CD4-positive, alpha-beta T cell (primary cell): ENCODE measurements at regions not wholly inside any gene's neighbourhood (a gene's known extent, or its start where the extent isn't known, plus 50 kb on each side); places are given as distances from the start of the nearest gene placed in this dataset.

ENCODE experiments used
- ATAC-seq: fragments of 200-7000 bp; cut with Tn5 transposase; one replicate; pipeline ENCODE4 v1.10.0; 2022; ENCODE audit warnings: mild to moderate bottlenecking; ENCODE audit not compliant: poor library complexity
- CTCF ChIA-PET: fragments of 350-600 bp; sonication (Branson Sonifier 250); formaldehyde crosslinking; loops from one replicate; lab custom pipeline; 2021; ENCODE audit warnings: antibody characterized with exemption, inconsistent platforms; lab: Charles Lee
- POLR2A ChIA-PET: fragments of 350-600 bp; sonication (Branson Sonifier 250); formaldehyde crosslinking; loops from one replicate; lab custom pipeline; 2021; ENCODE audit warnings: antibody characterized with exemption, inconsistent platforms; lab: Charles Lee
- DNase-seq, 14 experiments: peaks; one replicate each; pipeline ENCODE4 v3.0.0-alpha.2; 2013 to 2020; ENCODE audit warnings: mixed read lengths in 2 of 14
- H3K27ac ChIP-seq, 2 donors: one replicate each; pipeline versions ENCODE4 v1.5.1 to v1.7.0; 2013; ENCODE audit warnings: low read length in 2 of 2, low read depth in 1 of 2, mild to moderate bottlenecking in 1 of 2
- H3K27me3 ChIP-seq, 2 experiments: 1 replicate in 1 of 2; 2 replicates in 1 of 2; pipeline versions ENCODE4 v1.6.1 to v1.7.0; 2013; ENCODE audit warnings: low read length in 2 of 2, control low read depth in 1 of 2, mild to moderate bottlenecking in 1 of 2, moderate library complexity in 1 of 2; ENCODE audit not compliant: insufficient read depth in 2 of 2, control insufficient read depth in 1 of 2
- H3K36me3 ChIP-seq: one replicate; pipeline ENCODE4 v1.6.1; 2013; ENCODE audit warnings: low read length, control low read depth; ENCODE audit not compliant: insufficient read depth
- H3K4me1 ChIP-seq: one replicate; pipeline ENCODE4 v1.6.1; 2013; ENCODE audit warnings: low read length, control low read depth; ENCODE audit not compliant: insufficient read depth
- H3K4me3 ChIP-seq: one replicate; pipeline ENCODE4 v1.5.1; 2013; ENCODE audit warnings: mild to moderate bottlenecking, low read length, moderate library complexity
- H3K9me3 ChIP-seq, 2 experiments: 1 replicate in 1 of 2; 2 replicates in 1 of 2; pipeline versions ENCODE4 v1.6.1 to v1.7.0; 2013; ENCODE audit warnings: low read length in 2 of 2, mild to moderate bottlenecking in 2 of 2, control low read depth in 1 of 2, moderate library complexity in 1 of 2; ENCODE audit not compliant: control insufficient read depth in 1 of 2, insufficient read depth in 1 of 2
- H3K27ac Mint-ChIP-seq: one replicate; pipeline ENCODE4 v1.8.0; 2020; ENCODE audit warnings: mixed read lengths
- H3K27me3 Mint-ChIP-seq: one replicate; pipeline ENCODE4 v1.8.0; 2021; ENCODE audit warnings: mixed read lengths
- H3K36me3 Mint-ChIP-seq: one replicate; pipeline ENCODE4 v1.8.0; 2021; ENCODE audit warnings: low read depth, mixed read lengths
- H3K4me1 Mint-ChIP-seq: one replicate; pipeline ENCODE4 v1.8.0; 2021; ENCODE audit warnings: low read depth, mixed read lengths
- H3K4me3 Mint-ChIP-seq: one replicate; pipeline ENCODE4 v1.8.0; 2020; ENCODE audit warnings: mild to moderate bottlenecking, mixed read lengths
- H3K9me3 Mint-ChIP-seq: one replicate; pipeline ENCODE4 v1.8.0; 2020; ENCODE audit warnings: mixed read lengths
- CTCF ChIP-seq: fragments of 200-600 bp; IDR thresholded peaks from one replicate; pipeline ENCODE4 v1.8.0; 2022; ENCODE audit warnings: antibody characterized with exemption, mild to moderate bottlenecking
- intact Hi-C, 2 experiments: fragments of 100-400 bp; cut with DNase I in 1 of 2; cut with micrococcal nuclease in 1 of 2; formaldehyde crosslinking; loops; one replicate each; pipeline versions ENCODE4 v1.15.1 to v1.9.0; 2023 to 2025; cut with DNase I, micrococcal nuclease

- Mint-ChIP-seq H3K4me3 (no peak overlapping the region), H3K4me1 (no peaks in the 10 kb centered on the region), H3K36me3 (no peaks in the 10 kb centered on the region), H3K9me3 (peaks cover 2% of the 10 kb centered on the region), H3K27ac (no peak overlapping the region), H3K27me3 (no peaks in the 10 kb centered on the region)
- ChIA-PET POLR2A (no interaction called here), CTCF (no interaction called here)
- intact Hi-C loops = no loop called here
- no peak for TF ChIP-seq CTCF
- peaks cover 0 to 4% of the 10 kb centered on the region in 2 experiments for H3K9me3 ChIP-seq
- DNase-seq = no peak
- no peaks in the 10 kb centered on the region for H3K27me3 ChIP-seq
- no peaks in the 10 kb centered on the region for H3K4me1 ChIP-seq
- ATAC-seq = no peak
- no peaks in the 10 kb centered on the region for H3K36me3 ChIP-seq
- H3K27ac ChIP-seq = no peak overlapping the region
- no peak overlapping the region for H3K4me3 ChIP-seq
Observed at GRCh38 chr1:177488722-177489121, 318.0 kb downstream of the BRINP2 start.

GRCh38 chr1:177487481-177487880, 316.7 kb downstream of the BRINP2 start:
- Histone ChIP-seq H3K27me3 (no peaks in the 10 kb centered on the region), H3K4me3 (no peak overlapping the region), H3K4me1 (no peaks in the 10 kb centered on the region), H3K36me3 (no peaks in the 10 kb centered on the region), H3K9me3 (peaks cover 0 to 4% of the 10 kb centered on the region in 2 experiments), H3K27ac (no peak overlapping the region)
- ChIA-PET POLR2A (no interaction called here), CTCF (no interaction called here)
- Mint-ChIP-seq H3K36me3 (no peaks in the 10 kb centered on the region), H3K4me3 (no peak overlapping the region), H3K27ac (no peak overlapping the region), H3K27me3 (no peaks in the 10 kb centered on the region), H3K9me3 (peaks cover 2% of the 10 kb centered on the region), H3K4me1 (no peaks in the 10 kb centered on the region)
- intact Hi-C loops = no loop called here
- no peak for ATAC-seq
- TF ChIP-seq CTCF = no peak
- DNase-seq = no peak

DNA sequence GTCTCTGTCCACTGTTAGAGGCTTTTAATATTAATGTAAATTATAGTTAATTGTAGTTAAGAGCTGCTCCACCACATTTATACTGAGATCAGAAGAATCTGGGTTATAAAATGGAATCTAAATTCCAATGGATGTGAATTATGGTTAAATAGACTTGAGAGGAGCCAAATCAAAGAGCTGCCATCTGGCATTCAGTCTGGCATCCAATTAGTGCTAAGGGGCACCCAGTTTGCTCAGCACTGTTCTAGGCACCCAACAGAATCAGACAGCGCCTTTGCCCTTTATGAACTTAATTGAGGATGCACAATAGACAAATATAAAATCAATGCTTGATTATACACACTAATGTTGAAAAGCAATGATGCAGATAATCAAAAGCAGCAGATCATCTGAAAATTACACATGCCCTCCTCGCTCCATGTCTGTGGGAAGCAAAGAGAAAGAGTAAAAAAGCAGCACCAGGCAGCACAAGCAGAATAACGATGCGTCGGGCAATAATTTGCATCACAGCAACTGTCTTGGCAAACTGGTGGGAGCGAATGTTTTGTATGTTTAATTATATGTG, 310.1 kb downstream of the BRINP2 start:
- H3K4me3 Mint-ChIP-seq = no peak overlapping the region
- ChIA-PET POLR2A (no interaction called here), CTCF (no interaction called here)
- H3K9me3 ChIP-seq = no peaks in the 10 kb centered on the region
- no peaks in the 10 kb centered on the region for H3K4me1 Mint-ChIP-seq
- H3K27ac Mint-ChIP-seq = no peak overlapping the region
- TF ChIP-seq CTCF = no peak
- DNase-seq (no peak), ATAC-seq (no peak)
- no peak overlapping the region for H3K4me3 ChIP-seq
- no peaks in the 10 kb centered on the region for H3K4me1 ChIP-seq
- H3K27ac ChIP-seq = no peak overlapping the region
- no peaks in the 10 kb centered on the region for H3K27me3 ChIP-seq
- no peaks in the 10 kb centered on the region for H3K36me3 ChIP-seq
- peaks cover 7% of the 10 kb centered on the region for H3K9me3 Mint-ChIP-seq
- H3K36me3 Mint-ChIP-seq = no peaks in the 10 kb centered on the region
- H3K27me3 Mint-ChIP-seq = no peaks in the 10 kb centered on the region
- intact Hi-C loops = no loop called here
